Mesothelial cell of epicardium (in vitro differentiated cells): ENCODE measurements at regions not wholly inside any gene's neighbourhood (a gene's known extent, or its start where the extent isn't known, plus 50 kb on each side); places are given as distances from the start of the nearest gene placed in this dataset.
"Not testable (repeated sequence)": the region's sequence is repeated elsewhere in the genome, so short reads cannot be mapped to it uniquely, and the experiment has no call there.

Experiments used
- DNase-seq, 2 experiments: peaks; one replicate each; pipeline ENCODE4 v3.0.0; 2021; ENCODE audit warnings: low spot score in 2 of 2; ENCODE audit not compliant: unreplicated experiment in 2 of 2
- H3K27ac Mint-ChIP-seq: 2 replicates; pipeline ENCODE4 v1.8.0; 2021; ENCODE audit warnings: mixed read lengths
- H3K27me3 Mint-ChIP-seq: 2 replicates; pipeline ENCODE4 v1.8.0; 2021; ENCODE audit warnings: low read depth, mixed read lengths
- H3K36me3 Mint-ChIP-seq: 2 replicates; pipeline ENCODE4 v1.8.0; 2021; ENCODE audit warnings: mixed read lengths
- H3K4me1 Mint-ChIP-seq: 2 replicates; pipeline ENCODE4 v1.8.0; 2021; ENCODE audit warnings: mixed read lengths
- H3K4me3 Mint-ChIP-seq: 2 replicates; pipeline ENCODE4 v1.8.0; 2021; ENCODE audit warnings: mild to moderate bottlenecking, moderate library complexity, mixed read lengths
- H3K9me3 Mint-ChIP-seq: 2 replicates; pipeline ENCODE4 v1.8.0; 2021; ENCODE audit warnings: mixed read lengths
- TF ChIP-seq, protein P1 (sequence below): fragments of 200-600 bp; sonication (generic); IDR thresholded peaks from one replicate; pipeline ENCODE4 v1.5.0; 2021; ENCODE audit warnings: antibody characterized with exemption; ENCODE audit not compliant: unreplicated experiment

GRCh38 chr3:18713577-18713951, 288.4 kb upstream of the SATB1 start:
- TF ChIP-seq, protein P1, sequence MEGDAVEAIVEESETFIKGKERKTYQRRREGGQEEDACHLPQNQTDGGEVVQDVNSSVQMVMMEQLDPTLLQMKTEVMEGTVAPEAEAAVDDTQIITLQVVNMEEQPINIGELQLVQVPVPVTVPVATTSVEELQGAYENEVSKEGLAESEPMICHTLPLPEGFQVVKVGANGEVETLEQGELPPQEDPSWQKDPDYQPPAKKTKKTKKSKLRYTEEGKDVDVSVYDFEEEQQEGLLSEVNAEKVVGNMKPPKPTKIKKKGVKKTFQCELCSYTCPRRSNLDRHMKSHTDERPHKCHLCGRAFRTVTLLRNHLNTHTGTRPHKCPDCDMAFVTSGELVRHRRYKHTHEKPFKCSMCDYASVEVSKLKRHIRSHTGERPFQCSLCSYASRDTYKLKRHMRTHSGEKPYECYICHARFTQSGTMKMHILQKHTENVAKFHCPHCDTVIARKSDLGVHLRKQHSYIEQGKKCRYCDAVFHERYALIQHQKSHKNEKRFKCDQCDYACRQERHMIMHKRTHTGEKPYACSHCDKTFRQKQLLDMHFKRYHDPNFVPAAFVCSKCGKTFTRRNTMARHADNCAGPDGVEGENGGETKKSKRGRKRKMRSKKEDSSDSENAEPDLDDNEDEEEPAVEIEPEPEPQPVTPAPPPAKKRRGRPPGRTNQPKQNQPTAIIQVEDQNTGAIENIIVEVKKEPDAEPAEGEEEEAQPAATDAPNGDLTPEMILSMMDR = no peak
- Mint-ChIP-seq H3K27ac (no peak overlapping the region), H3K9me3 (no peaks in the 10 kb centered on the region), H3K4me3 (no peak overlapping the region), H3K4me1 (peaks cover 19% of the 10 kb centered on the region), H3K27me3 (no peaks in the 10 kb centered on the region), H3K36me3 (no peaks in the 10 kb centered on the region)
- DNase-seq = no peak

DNA sequence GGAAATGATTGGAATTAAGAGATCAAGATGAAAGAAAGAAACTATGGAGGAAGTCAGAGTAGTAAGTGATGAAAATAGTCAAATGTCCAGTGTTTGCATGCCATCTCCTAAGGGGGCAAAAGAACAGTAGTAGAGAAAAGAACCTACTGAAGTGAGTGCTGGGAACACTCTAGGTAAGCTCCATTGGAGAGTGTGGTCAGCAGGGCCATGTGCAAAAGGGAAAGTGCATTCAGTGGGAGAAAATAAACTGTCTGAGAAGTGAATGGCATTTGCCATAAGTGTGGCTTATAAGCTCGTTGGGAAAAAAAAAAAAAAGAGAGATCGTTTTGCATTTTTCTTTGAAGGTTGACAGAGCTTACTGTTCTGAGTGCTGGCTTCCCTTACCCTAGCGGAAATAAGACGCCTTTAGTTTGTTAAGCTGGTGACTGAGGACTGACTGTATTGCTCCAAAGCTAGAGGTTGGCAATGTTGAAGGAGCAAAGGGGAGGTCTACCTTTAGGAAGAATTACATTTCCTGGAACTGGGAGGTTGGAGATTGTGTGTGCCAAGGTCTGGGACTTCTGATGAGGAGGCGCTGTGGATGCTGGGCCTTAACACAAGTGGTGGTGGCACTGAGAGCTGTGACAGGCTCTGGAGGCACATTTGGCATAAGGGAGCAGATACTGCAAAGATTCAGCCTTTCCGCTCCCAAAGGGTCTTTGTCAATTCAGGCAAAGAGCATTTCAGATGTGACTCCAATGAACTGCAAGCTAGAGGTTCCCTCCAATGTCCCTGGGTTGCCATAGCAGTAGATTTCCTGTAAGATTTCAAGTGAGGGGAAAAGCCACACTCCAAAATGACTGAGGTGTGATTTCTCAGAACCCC, 287.8 kb upstream of the SATB1 start:
- no peak for DNase-seq
- peaks cover 2% of the 10 kb centered on the region for H3K9me3 Mint-ChIP-seq
- H3K4me1 Mint-ChIP-seq = peaks cover 17% of the 10 kb centered on the region
- H3K27me3 Mint-ChIP-seq = no peaks in the 10 kb centered on the region
- no peak overlapping the region for H3K27ac Mint-ChIP-seq
- TF ChIP-seq, protein P1 = no peak
- H3K36me3 Mint-ChIP-seq = no peaks in the 10 kb centered on the region
- H3K4me3 Mint-ChIP-seq = no peak overlapping the region

GRCh38 chr3:18704326-18704725, 279.2 kb upstream of the SATB1 start:
- TF ChIP-seq, protein P1 = no peak
- no peak overlapping the region for H3K27ac Mint-ChIP-seq

DNA sequence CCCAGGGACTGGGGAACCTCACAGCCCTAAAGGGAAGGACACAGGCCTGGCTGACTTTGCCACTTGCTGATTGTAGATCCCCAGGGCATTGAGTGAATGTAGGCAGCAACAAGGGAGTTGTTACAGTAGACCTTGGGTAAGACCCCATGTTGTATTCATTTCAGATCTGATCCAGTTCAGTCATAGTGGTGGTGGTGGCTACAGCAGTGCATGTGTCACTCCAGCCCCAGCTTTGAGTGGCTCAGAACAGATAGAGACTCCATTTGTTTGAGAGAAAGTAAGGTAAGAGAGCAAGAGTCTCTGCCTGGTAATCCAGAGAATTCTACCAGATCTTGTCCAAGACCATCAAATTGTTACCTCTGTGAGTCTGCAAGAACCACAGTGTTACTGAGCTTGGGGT, 278.7 kb upstream of the SATB1 start:
- TF ChIP-seq, protein P1 = no peak
- Mint-ChIP-seq H3K36me3 (peaks cover 4% of the 10 kb centered on the region), H3K27ac (no peak overlapping the region), H3K9me3 (peaks cover 42% of the 10 kb centered on the region), H3K4me1 (no peaks in the 10 kb centered on the region), H3K27me3 (no peaks in the 10 kb centered on the region), H3K4me3 (no peak overlapping the region)
- no peak for DNase-seq

More at GRCh38 chr3:18704326-18704725, 279.2 kb upstream of the SATB1 start:
- Mint-ChIP-seq H3K36me3 (peaks cover 4% of the 10 kb centered on the region), H3K4me1 (no peaks in the 10 kb centered on the region), H3K9me3 (peaks cover 42% of the 10 kb centered on the region), H3K27me3 (no peaks in the 10 kb centered on the region), H3K4me3 (no peak overlapping the region)
- no peak for DNase-seq

DNA sequence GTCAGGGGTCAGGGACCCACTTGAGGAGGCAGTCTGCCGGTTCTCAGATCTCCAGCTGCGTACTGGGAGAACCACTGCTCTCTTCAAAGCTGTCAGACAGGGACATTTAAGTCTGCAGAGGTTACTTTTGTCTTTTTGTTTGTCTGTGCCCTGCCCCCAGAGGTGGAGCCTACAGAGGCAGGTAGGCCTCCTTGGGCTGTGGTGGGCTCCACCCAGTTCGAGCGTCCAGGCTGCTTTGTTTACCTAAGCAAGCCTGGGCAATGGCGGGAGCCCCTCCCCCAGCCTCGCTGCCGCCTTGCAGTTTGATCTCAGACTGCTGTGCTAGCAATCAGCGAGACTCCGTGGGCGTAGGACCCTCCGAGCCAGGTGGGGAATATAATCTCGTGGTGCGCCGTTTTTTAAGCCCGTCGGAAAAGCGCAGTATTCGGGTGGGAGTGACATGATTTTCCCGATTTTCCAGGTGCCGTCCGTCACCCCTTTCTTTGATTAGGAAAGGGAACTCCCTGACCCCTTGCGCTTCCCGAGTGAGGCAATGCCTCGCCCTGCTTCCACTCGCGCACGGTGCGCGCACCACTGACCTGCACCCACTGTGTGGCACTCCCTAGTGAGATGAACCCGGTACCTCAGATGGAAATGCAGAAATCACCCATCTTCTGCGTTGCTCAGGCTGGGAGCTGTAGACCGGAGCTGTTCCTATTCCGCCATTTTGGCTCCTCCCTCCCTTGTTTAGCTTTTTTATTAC, 268.6 kb upstream of the SATB1 start:
- DNase-seq, H3K36me3 Mint-ChIP-seq, H3K9me3 Mint-ChIP-seq, H3K4me1 Mint-ChIP-seq, H3K4me3 Mint-ChIP-seq, H3K27me3 Mint-ChIP-seq, H3K27ac Mint-ChIP-seq: not testable (repeated sequence)

- TF ChIP-seq, protein P1 = no peak
- Mint-ChIP-seq H3K36me3 (no peaks in the 10 kb centered on the region), H3K4me3 (no peak overlapping the region), H3K4me1 (no peaks in the 10 kb centered on the region), H3K27ac (no peak overlapping the region), H3K27me3 (no peaks in the 10 kb centered on the region), H3K9me3 (peaks cover 10% of the 10 kb centered on the region)
- DNase-seq = no peak
Observed at GRCh38 chr3:18687286-18687685, 262.1 kb upstream of the SATB1 start.
